ENCODE measurements at regions not wholly inside any gene's neighbourhood (a gene's known extent, or its start where the extent isn't known, plus 50 kb on each side); places are given as distances from the start of the nearest gene placed in this dataset.

DNA sequence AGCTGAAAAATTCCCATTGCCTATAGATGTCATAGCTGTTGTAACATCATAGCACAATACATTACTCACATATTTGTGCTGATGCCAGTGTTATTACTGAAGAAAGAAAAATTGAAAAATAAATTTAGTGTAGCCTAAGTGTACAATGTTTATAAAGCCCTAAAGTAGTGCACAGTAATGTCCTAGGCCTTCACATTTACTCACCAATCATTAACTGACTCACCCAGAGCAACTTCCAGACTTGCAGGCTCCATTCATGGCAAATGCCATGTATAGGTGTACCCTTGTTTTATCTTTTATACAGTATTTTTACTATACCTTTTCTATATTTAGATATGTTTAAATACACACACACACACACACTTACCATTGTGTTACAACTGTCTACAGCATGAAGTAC lies 265.4 kb upstream of the MAGEB18 start:
- TF ChIP-seq, protein P1, sequence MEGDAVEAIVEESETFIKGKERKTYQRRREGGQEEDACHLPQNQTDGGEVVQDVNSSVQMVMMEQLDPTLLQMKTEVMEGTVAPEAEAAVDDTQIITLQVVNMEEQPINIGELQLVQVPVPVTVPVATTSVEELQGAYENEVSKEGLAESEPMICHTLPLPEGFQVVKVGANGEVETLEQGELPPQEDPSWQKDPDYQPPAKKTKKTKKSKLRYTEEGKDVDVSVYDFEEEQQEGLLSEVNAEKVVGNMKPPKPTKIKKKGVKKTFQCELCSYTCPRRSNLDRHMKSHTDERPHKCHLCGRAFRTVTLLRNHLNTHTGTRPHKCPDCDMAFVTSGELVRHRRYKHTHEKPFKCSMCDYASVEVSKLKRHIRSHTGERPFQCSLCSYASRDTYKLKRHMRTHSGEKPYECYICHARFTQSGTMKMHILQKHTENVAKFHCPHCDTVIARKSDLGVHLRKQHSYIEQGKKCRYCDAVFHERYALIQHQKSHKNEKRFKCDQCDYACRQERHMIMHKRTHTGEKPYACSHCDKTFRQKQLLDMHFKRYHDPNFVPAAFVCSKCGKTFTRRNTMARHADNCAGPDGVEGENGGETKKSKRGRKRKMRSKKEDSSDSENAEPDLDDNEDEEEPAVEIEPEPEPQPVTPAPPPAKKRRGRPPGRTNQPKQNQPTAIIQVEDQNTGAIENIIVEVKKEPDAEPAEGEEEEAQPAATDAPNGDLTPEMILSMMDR (IDR thresholded peaks at IDR 0.05): no peak
- TF ChIP-seq POLR2A (IDR thresholded peaks at IDR 0.05): no peak

All from testis (tissue), 2 donors.